HEK293T (cell line): ENCODE measurements at regions not wholly inside any gene's neighbourhood (a gene's known extent, or its start where the extent isn't known, plus 50 kb on each side); places are given as distances from the start of the nearest gene placed in this dataset.

Experiments used
- CTCF ChIA-PET: fragments of 350-600 bp; formaldehyde crosslinking; extraction: SDS; loops from one replicate; lab custom pipeline; 2021; ENCODE audit warnings: antibody characterized with exemption, inconsistent platforms; lab: Yijun Ruan, JAX
- POLR2A ChIA-PET: fragments of 350-600 bp; formaldehyde crosslinking; extraction: SDS; loops from one replicate; lab custom pipeline; 2020; ENCODE audit warnings: antibody characterized with exemption, inconsistent platforms; lab: Yijun Ruan, JAX
- DNase-seq: peaks from one replicate; pipeline ENCODE4 v3.0.0; 2012; ENCODE audit warnings: mixed read lengths; ENCODE audit errors: extremely low spot score
- ARNT ChIP-seq: fragments of 450-650 bp; IDR thresholded peaks from 2 replicates; pipeline ENCODE4 v1.6.1; 2017; ENCODE audit warnings: mild to moderate bottlenecking
- BHLHE40 ChIP-seq: fragments of 450-650 bp; IDR thresholded peaks from 2 replicates; pipeline ENCODE4 v1.6.1; 2016; ENCODE audit warnings: mild to moderate bottlenecking, moderate library complexity, borderline replicate concordance
- CTBP1 ChIP-seq: fragments of 450-650 bp; IDR thresholded peaks from 2 replicates; pipeline ENCODE4 v1.6.1; 2016; ENCODE audit warnings: borderline replicate concordance
- ELF4 ChIP-seq: fragments of 450-650 bp; IDR thresholded peaks from 2 replicates; pipeline ENCODE4 v1.6.1; 2017; ENCODE audit warnings: antibody characterized with exemption
- FOXA1 ChIP-seq: fragments of 450-650 bp; IDR thresholded peaks from 2 replicates; pipeline ENCODE4 v1.6.1; 2016; ENCODE audit warnings: mild to moderate bottlenecking
- FOXK2 ChIP-seq: fragments of 450-650 bp; IDR thresholded peaks from 2 replicates; pipeline ENCODE4 v1.6.1; 2016; ENCODE audit warnings: mild to moderate bottlenecking
- FOXM1 ChIP-seq: fragments of 450-650 bp; IDR thresholded peaks from 2 replicates; pipeline ENCODE4 v1.6.1; 2017; ENCODE audit warnings: mild to moderate bottlenecking, borderline replicate concordance
- HDGF ChIP-seq: fragments of 450-650 bp; IDR thresholded peaks from 2 replicates; pipeline ENCODE4 v1.6.1; 2017; ENCODE audit warnings: antibody characterized with exemption, borderline replicate concordance
- L3MBTL2 ChIP-seq: fragments of 450-650 bp; conservative IDR thresholded peaks from 2 replicates; pipeline ENCODE4 v1.6.1; 2016; ENCODE audit warnings: mild to moderate bottlenecking
- LEF1 ChIP-seq: fragments of 450-650 bp; IDR thresholded peaks from 2 replicates; pipeline ENCODE4 v1.6.1; 2017; ENCODE audit warnings: mild to moderate bottlenecking, borderline replicate concordance
- NFRKB ChIP-seq: fragments of 450-650 bp; IDR thresholded peaks from 2 replicates; pipeline ENCODE4 v1.6.1; 2016; ENCODE audit warnings: mild to moderate bottlenecking, moderate library complexity
- SP1 ChIP-seq: fragments of 450-650 bp; IDR thresholded peaks from 2 replicates; pipeline ENCODE4 v1.6.1; 2017
- SUZ12 ChIP-seq: fragments of 450-650 bp; IDR thresholded peaks from 2 replicates; pipeline ENCODE4 v1.6.1; 2016; ENCODE audit warnings: mild to moderate bottlenecking
- TARDBP ChIP-seq: fragments of 450-650 bp; IDR thresholded peaks from 2 replicates; pipeline ENCODE4 v1.6.1; 2016
- ZNF384 ChIP-seq: fragments of 450-650 bp; IDR thresholded peaks from 2 replicates; pipeline ENCODE4 v1.6.1; 2016
- TF ChIP-seq, protein P1 (sequence below): fragments of 450-650 bp; IDR thresholded peaks from 2 replicates; pipeline ENCODE4 v1.6.1; 2016

DNA sequence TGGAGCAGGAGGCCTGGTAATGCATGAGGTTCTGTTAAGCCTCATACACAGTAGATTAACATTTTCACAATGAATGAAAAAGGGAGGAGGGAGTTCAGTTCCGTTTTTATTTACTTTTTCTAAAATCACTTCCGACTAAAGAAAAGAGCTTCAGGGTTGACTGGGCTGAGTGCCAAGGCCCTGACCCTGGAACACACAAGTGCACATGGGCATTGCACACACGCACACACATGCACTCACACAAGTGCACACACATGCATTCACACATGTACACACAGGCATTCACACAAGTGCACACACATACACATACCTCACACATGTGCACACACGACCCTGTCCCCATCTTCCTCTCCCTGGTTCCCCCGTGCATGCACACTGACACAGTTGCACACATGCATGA lies 303.3 kb downstream of the BRD1 start:
- ChIA-PET POLR2A (no interaction called here), CTCF (no interaction called here)
- TF ChIP-seq LEF1 (no peak), ARNT (no peak), FOXM1 (no peak), SP1 (no peak), HDGF (no peak), BHLHE40 (no peak), SUZ12 (no peak), FOXA1 (no peak), CTBP1 (no peak), TARDBP (no peak), L3MBTL2 (no peak), ZNF384 (no peak), NFRKB (no peak), FOXK2 (no peak), ELF4 (no peak)
- TF ChIP-seq, protein P1, sequence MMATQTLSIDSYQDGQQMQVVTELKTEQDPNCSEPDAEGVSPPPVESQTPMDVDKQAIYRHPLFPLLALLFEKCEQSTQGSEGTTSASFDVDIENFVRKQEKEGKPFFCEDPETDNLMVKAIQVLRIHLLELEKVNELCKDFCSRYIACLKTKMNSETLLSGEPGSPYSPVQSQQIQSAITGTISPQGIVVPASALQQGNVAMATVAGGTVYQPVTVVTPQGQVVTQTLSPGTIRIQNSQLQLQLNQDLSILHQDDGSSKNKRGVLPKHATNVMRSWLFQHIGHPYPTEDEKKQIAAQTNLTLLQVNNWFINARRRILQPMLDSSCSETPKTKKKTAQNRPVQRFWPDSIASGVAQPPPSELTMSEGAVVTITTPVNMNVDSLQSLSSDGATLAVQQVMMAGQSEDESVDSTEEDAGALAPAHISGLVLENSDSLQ = no peak
- DNase-seq = no peak

DNA sequence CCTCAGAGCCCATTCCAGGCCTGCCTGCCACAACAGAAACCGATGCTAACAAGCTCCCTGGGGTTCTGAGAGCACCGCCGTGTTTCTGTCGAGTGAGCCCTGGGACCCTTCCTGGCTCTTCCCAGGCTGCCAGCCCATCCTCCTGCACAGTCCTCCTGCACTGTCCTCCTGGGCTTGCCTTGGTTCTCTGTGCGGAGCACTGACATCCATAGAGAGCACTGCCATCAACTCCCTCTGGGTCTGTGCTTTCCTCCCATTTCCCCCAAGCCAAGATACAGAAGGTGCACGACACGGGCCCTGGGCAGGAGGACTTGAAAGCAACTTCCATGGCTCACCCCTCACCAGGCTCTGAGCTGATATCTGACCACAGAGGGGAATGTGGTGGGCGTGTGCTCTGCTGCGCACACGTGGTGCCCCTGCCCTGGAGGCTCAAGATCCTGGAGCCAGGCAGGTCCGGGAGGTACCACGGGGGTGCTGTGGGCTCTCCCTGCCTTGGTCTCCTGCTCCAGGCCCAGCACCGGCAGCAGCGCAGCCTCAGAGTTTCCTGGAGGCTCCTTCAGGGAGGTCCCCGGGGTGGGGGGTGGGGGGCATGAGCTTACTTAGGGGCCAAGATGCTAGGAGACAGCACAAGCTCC lies 304.2 kb downstream of the BRD1 start:
- CTCF ChIA-PET = no interaction called here
- POLR2A ChIA-PET = no interaction called here

DNA sequence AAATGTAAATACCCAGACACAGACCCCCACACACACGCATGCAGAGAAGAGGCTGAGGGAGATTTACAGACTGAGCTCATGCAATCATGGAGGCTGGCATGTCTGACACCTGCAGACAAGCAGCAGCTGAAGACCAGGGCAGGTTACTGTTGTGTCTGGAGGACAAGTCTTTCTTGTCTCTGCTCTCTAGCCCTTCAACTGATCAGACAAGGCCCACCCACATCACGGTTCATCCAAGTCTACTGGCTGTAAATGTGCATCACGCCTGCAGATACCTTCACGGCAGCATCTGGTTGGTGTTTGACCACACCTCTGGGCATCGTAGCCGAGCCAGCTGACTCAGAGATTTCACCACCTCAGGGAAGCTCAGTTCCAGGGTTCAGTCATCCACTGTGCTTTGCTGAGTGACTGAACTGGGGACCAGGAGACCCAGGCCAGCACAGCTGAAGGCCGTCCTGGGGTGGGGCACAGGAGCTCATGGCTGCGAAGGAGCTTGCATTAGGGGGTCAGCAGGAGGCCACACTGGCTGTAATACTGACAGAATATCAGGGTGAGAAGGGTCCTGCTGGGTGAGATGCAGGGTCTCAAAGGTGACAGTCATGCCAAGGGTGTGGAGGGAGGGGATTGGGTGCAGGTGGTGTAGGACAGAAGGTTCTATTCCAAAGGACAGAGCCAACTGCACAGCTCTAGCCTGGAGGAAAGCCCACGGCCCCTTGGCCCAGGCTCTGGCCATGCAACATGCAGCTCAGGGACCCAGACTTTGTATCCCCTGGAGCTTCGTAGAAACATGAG lies 304.9 kb downstream of the BRD1 start:
- no peak for TF ChIP-seq SUZ12
- CTCF ChIA-PET = no interaction called here
- no peak for DNase-seq
- POLR2A ChIA-PET = no interaction called here

More for the DNA sequence above, 304.2 kb downstream of the BRD1 start:
- no peak for TF ChIP-seq FOXK2
- DNase-seq = no peak

DNA sequence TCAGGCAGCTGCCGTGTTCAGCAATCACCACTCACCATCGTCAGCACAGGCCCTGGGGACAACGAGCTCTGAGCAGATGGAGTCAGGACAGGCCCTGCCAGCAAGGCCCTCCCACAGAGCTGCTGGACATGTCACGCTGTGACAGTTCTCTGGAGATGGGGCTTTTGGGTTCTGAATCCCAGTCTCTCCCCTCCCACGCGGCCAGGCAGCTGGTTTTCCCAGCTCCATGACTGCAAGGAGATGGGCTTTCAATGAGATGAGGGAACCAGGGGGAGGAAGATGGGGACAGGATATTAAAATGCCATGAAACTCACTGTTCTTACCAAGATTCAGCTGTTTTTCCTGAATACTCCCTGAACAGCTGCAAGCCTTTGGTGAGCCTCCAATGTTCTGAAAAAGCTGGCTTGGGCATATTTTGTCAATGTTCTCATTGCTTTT lies 305.9 kb downstream of the BRD1 start:
- POLR2A ChIA-PET = no interaction called here
- DNase-seq = no peak
- CTCF ChIA-PET = interaction anchor here (0.6 kb wide), 1 partner anchor 1389 kb away, joined by 4 read pairs; no protein-coding TSS in a partner anchor
- no peak for TF ChIP-seq SP1
- TF ChIP-seq TARDBP = no peak
- no peak for TF ChIP-seq L3MBTL2
- TF ChIP-seq, protein P1 = no peak
- no peak for TF ChIP-seq ELF4
- TF ChIP-seq NFRKB = no peak
- TF ChIP-seq SUZ12 = no peak
- no peak for TF ChIP-seq ARNT
- TF ChIP-seq LEF1 = no peak
- TF ChIP-seq ZNF384 = no peak

DNA sequence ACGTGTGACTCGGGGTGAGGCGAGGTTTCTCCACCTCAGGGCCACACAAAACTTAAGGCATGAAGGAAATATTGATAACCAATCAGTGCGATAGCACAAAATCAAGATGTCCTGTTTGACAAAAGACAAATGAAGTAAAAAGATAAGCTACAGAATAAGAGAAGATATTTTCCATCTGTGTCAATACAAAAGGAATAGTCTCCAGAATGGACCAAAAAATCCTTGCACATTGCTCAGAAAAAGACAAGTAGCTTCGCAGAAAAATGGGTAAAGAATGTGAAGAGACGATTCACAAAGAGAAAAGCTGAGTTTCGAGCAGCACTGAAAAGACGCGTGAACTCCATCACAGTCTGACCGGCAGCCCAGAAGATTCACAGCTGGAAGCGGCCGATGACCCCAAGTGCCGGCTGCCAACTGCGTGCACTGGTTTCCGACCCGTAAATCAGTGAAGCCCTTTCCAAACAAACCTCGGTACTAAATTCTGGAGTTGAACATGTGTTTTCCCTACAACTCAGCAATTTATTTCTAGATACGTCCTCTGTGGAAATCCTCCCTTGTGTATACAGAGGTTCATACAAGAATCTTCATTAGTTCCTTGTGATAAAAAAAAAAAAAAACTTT lies 308.4 kb downstream of the BRD1 start:
- TF ChIP-seq CTBP1 = no peak
- no peak for TF ChIP-seq HDGF
- TF ChIP-seq FOXM1 = no peak
- TF ChIP-seq SUZ12 = no peak
- TF ChIP-seq ARNT = no peak
- TF ChIP-seq BHLHE40 = no peak
- no peak for TF ChIP-seq TARDBP
- no peak for TF ChIP-seq LEF1
- TF ChIP-seq NFRKB = no peak
- TF ChIP-seq ZNF384 = no peak
- TF ChIP-seq L3MBTL2 = no peak
- no peak for TF ChIP-seq FOXK2
- TF ChIP-seq SP1 = no peak
- TF ChIP-seq, protein P1 = no peak
- TF ChIP-seq ELF4 = no peak
- no peak for TF ChIP-seq FOXA1

DNA sequence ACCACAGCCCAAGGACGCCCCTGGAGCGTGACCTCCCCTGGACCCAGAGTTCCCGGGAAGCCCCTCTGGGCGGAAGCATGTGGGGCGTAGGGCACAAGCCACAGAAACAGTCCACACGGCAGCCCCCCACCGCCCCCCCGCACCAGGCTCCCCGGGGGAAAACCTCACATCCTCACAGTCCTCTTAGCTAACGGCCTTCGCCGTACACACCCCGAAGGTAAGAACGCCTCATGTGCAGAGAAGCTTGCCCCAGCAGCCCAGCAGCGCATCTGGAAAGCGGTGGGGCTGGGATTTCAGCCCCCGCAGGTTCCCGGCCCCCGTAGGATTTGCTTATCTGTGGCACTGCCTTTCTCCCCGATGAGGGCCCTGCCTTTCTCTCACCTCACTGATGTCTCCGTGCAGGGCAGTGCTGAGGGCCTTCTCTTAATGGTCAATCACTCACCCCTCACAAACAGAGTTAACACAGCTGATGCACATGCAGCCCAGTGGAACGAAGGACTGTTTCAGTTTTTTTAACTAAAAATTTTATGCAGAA lies 309.2 kb downstream of the BRD1 start:
- DNase-seq = no peak
- ChIA-PET POLR2A (no interaction called here), CTCF (no interaction called here)
- TF ChIP-seq, protein P1 = no peak
- TF ChIP-seq ARNT (no peak), BHLHE40 (no peak), HDGF (no peak), FOXM1 (no peak), L3MBTL2 (no peak), ELF4 (no peak), SP1 (no peak), FOXA1 (no peak), LEF1 (no peak), TARDBP (no peak), FOXK2 (no peak), ZNF384 (no peak), SUZ12 (no peak), NFRKB (no peak), CTBP1 (no peak)

More for the DNA sequence above, 308.4 kb downstream of the BRD1 start:
- ChIA-PET POLR2A (no interaction called here), CTCF (no interaction called here)
- DNase-seq = no peak
